SHP77 treated with DMSO at 0.1 percent for 48 hours (cell line): ENCODE measurements at regions not wholly inside any gene's neighbourhood (a gene's known extent, or its start where the extent isn't known, plus 50 kb on each side); places are given as distances from the start of the nearest gene placed in this dataset.
"Not testable (repeated sequence)": the region's sequence is repeated elsewhere in the genome, so short reads cannot be mapped to it uniquely, and the experiment has no call there.

Experiments
- DNase-seq: peaks from one replicate; lab custom pipeline; 2025; lab: John Stamatoyannopoulos, UW

- DNase-seq = peak; percentile 51
Measured at GRCh38 chr10:34058845-34059614, 724.6 kb upstream of the NRP1 start.

- not testable (repeated sequence) for DNase-seq
Measured at GRCh38 chr10:34055410-34055985, 721.0 kb upstream of the NRP1 start.

- no peak for DNase-seq
Measured at GRCh38 chr10:34049887-34050286, 715.4 kb upstream of the NRP1 start.

GRCh38 chr10:34049469-34049868 is 715.0 kb upstream of the NRP1 start:
- no peak for DNase-seq

- no peak for DNase-seq
Measured at GRCh38 chr10:34047389-34047788, 712.9 kb upstream of the NRP1 start.

- DNase-seq = peak; percentile 44
Measured at GRCh38 chr10:34046506-34047034, 712.1 kb upstream of the NRP1 start.

- DNase-seq = no peak
Measured at GRCh38 chr10:34045571-34046190, 711.2 kb upstream of the NRP1 start.

GRCh38 chr10:34041871-34042270 is 707.4 kb upstream of the NRP1 start:
- no peak for DNase-seq

- no peak for DNase-seq
Measured at GRCh38 chr10:34037499-34037898, 703.0 kb upstream of the NRP1 start.

GRCh38 chr10:34035241-34035790 is 700.8 kb upstream of the NRP1 start:
- not testable (repeated sequence) for DNase-seq

GRCh38 chr10:34033078-34033477 is 698.6 kb upstream of the NRP1 start:
- DNase-seq = no peak

- DNase-seq = no peak
Measured at GRCh38 chr10:34032564-34032963, 698.1 kb upstream of the NRP1 start.

GRCh38 chr10:34031400-34031799 is 696.9 kb upstream of the NRP1 start:
- no peak for DNase-seq

GRCh38 chr10:34029455-34029854 is 695.0 kb upstream of the NRP1 start:
- peak; percentile 27 for DNase-seq

- DNase-seq = no peak
Measured at GRCh38 chr10:34028936-34029335, 694.5 kb upstream of the NRP1 start.

GRCh38 chr10:34024693-34025425 is 690.4 kb upstream of the NRP1 start:
- DNase-seq = no peak

GRCh38 chr10:34024282-34024681 is 689.8 kb upstream of the NRP1 start:
- no peak for DNase-seq

GRCh38 chr10:34022195-34022594 is 687.7 kb upstream of the NRP1 start:
- no peak for DNase-seq

GRCh38 chr10:34018784-34019183 is 684.3 kb upstream of the NRP1 start:
- no peak for DNase-seq

GRCh38 chr10:34018129-34018528 is 683.7 kb upstream of the NRP1 start:
- no peak for DNase-seq

GRCh38 chr10:34017281-34017680 is 682.8 kb upstream of the NRP1 start:
- DNase-seq = no peak

- no peak for DNase-seq
Measured at GRCh38 chr10:34016576-34016975, 682.1 kb upstream of the NRP1 start.
